Kidney (tissue), 13 donors: ENCODE measurements at regions not wholly inside any gene's neighbourhood (a gene's known extent, or its start where the extent isn't known, plus 50 kb on each side); places are given as distances from the start of the nearest gene placed in this dataset.

Experiments used
- DNase-seq, 5 donors: peaks; one replicate each; pipeline ENCODE4 v3.0.0-alpha.2; 2013 to 2020
- FAIRE-seq: peaks from 2 replicates; lab custom pipeline; 2012; peaks lifted over from hg19 to GRCh38; lab: Jason Lieb, UNC
- H3K27ac ChIP-seq, 2 donors: one replicate each; pipeline ENCODE4 v1.7.0; 2013; ENCODE audit warnings: low read depth in 2 of 2, low read length in 2 of 2, inconsistent platforms in 1 of 2
- H3K27me3 ChIP-seq: one replicate; pipeline ENCODE4 v1.7.1; 2013; ENCODE audit warnings: low read length, inconsistent platforms; ENCODE audit not compliant: control insufficient read depth, insufficient read depth
- H3K36me3 ChIP-seq, 3 donors: one replicate each; pipeline versions ENCODE4 v1.7.0 to v1.7.1; 2013; ENCODE audit warnings: low read length in 3 of 3, control low read depth in 1 of 3, inconsistent platforms in 1 of 3; ENCODE audit not compliant: insufficient read depth in 3 of 3, control insufficient read depth in 2 of 3
- H3K4me1 ChIP-seq, 3 donors: one replicate each; pipeline versions ENCODE4 v1.7.0 to v1.7.1; 2013; ENCODE audit warnings: low read length in 3 of 3, inconsistent platforms in 1 of 3, low read depth in 1 of 3; ENCODE audit not compliant: control insufficient read depth in 2 of 3, insufficient read depth in 2 of 3
- H3K4me3 ChIP-seq, 3 donors: one replicate each; pipeline versions ENCODE4 v1.7.0 to v1.8.1; 2013; ENCODE audit warnings: low read length in 3 of 3, control low read depth in 1 of 3, inconsistent platforms in 1 of 3
- H3K9ac ChIP-seq, 3 donors: one replicate each; pipeline versions ENCODE4 v1.7.0 to v1.7.1; 2013; ENCODE audit warnings: low read length in 3 of 3, control low read depth in 1 of 3, inconsistent platforms in 1 of 3
- H3K9me3 ChIP-seq, 3 donors: one replicate each; pipeline versions ENCODE4 v1.7.0 to v1.7.1; 2013; ENCODE audit warnings: low read length in 3 of 3, control low read depth in 1 of 3, inconsistent platforms in 1 of 3; ENCODE audit not compliant: control insufficient read depth in 2 of 3, insufficient read depth in 1 of 3
- intact Hi-C: fragments of 100-400 bp; cut with DNase I; formaldehyde crosslinking; loops from one replicate; pipeline ENCODE4 v1.11.1; 2022
- TF ChIP-seq, protein P1 (sequence below): IDR thresholded peaks from 3 replicates; pipeline ENCODE4 v1.5.1; 2012; ENCODE audit warnings: mild to moderate bottlenecking, moderate library complexity, borderline replicate concordance; ENCODE audit not compliant: insufficient read depth; ENCODE audit errors: extremely low read depth
- donor health status: control.
- donor health status: control.
- donor health status: control.
- donor health status: control.
- donor health status: control.
- donor health status: DM: yes; HTN: yes; CAD: no.
- donor health status: Normal renal cell carcinoma (clear cell type).

DNA sequence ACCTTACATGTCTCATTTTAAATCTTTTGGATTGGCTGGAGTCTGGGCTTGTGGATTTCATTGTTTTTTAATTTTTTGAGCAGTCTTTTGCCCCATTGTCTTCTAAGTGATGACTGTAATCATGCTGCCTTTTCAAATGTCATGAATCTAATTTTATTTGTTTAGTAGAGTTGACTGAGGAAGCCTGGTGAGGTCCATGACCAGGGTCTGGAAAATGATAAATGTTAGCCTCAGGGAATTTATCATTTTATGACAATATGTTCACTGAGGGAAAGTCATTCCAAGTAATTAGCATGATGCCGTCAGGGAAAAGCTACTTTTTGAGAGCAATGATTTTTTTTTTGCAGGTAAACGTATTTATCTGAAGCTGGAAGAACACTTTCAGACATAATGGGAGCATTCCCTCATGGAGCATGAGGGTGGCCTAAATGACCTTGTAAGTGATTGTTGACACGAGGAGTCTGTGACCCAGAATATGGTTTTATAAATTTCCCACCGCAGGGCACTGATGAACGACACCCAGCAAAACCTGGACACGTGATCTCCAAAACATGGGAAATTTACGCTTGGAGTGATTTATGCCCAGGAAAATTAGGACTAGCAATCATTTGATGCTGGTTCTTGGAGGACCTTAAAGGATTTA lies 155.3 kb upstream of the NABP1 start:
- no peaks in the 10 kb centered on the region for H3K27me3 ChIP-seq
- TF ChIP-seq, protein P1, sequence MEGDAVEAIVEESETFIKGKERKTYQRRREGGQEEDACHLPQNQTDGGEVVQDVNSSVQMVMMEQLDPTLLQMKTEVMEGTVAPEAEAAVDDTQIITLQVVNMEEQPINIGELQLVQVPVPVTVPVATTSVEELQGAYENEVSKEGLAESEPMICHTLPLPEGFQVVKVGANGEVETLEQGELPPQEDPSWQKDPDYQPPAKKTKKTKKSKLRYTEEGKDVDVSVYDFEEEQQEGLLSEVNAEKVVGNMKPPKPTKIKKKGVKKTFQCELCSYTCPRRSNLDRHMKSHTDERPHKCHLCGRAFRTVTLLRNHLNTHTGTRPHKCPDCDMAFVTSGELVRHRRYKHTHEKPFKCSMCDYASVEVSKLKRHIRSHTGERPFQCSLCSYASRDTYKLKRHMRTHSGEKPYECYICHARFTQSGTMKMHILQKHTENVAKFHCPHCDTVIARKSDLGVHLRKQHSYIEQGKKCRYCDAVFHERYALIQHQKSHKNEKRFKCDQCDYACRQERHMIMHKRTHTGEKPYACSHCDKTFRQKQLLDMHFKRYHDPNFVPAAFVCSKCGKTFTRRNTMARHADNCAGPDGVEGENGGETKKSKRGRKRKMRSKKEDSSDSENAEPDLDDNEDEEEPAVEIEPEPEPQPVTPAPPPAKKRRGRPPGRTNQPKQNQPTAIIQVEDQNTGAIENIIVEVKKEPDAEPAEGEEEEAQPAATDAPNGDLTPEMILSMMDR = no peak
- H3K4me3 ChIP-seq = no peak overlapping the region
- H3K4me1 ChIP-seq = no peaks in the 10 kb centered on the region
- DNase-seq = no peak
- H3K9ac ChIP-seq = no peak overlapping the region
- H3K27ac ChIP-seq = no peak overlapping the region
- FAIRE-seq = no peak
- intact Hi-C loops = no loop called here
- no peaks in the 10 kb centered on the region for H3K9me3 ChIP-seq
- H3K36me3 ChIP-seq = no peaks in the 10 kb centered on the region

DNA sequence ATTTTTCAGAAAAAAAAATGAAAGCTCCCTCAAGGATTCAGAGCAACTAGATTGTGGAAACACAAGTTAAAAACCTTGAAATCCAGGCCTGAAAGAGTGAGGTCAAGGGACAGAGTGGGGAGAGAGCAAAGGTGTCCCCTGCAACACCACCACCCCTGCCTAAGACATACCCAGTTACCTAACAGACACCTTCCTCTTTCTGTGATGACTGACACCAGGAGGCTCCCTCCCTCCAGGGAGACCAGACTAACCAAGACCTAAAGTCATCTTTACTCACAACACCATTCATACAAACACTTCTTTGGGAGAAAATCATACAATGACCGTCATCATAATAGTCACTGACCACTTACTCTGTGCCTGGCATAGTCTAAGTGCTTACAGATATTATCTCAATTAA lies 151.8 kb upstream of the NABP1 start:
- intact Hi-C loops = no loop called here
- TF ChIP-seq, protein P1 = no peak
- no peaks in the 10 kb centered on the region for H3K27me3 ChIP-seq
- no peak overlapping the region for H3K27ac ChIP-seq
- H3K4me3 ChIP-seq = no peak overlapping the region
- FAIRE-seq (no peak), DNase-seq (no peak)
- H3K9ac ChIP-seq = no peak overlapping the region
- no peaks in the 10 kb centered on the region for H3K4me1 ChIP-seq
- no peaks in the 10 kb centered on the region for H3K36me3 ChIP-seq
- H3K9me3 ChIP-seq = no peaks in the 10 kb centered on the region

DNA sequence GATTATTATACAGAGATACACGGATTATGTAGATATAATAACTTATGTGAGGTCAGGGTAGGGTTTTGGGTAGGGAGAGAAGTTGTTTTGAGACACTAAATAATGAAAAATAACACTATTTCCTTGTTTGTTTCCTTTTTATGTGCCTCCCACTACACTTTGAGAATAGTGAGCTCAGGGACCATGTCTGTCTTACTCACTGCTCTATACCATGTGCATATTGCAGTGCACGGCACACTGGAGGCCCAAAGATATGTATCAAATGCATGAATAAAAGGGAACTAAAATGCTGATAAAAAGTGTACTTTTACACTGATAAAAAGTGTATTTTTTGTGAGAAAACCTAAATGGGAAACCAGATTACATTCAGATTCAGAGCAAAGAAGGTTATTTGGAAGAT lies 151.4 kb upstream of the NABP1 start:
- FAIRE-seq (no peak), DNase-seq (no peak)
- H3K27ac ChIP-seq = no peak overlapping the region
- no peaks in the 10 kb centered on the region for H3K27me3 ChIP-seq
- no peak overlapping the region for H3K4me3 ChIP-seq
- no peaks in the 10 kb centered on the region for H3K9me3 ChIP-seq
- no peaks in the 10 kb centered on the region for H3K4me1 ChIP-seq
- TF ChIP-seq, protein P1 = no peak
- intact Hi-C loops = no loop called here
- H3K9ac ChIP-seq = no peak overlapping the region
- H3K36me3 ChIP-seq = no peaks in the 10 kb centered on the region
